HEK293 (cell line): ENCODE measurements at regions not wholly inside any gene's neighbourhood (a gene's known extent, or its start where the extent isn't known, plus 50 kb on each side); places are given as distances from the start of the nearest gene placed in this dataset.

Experiments used
- CTCF ChIA-PET: fragments of 350-600 bp; formaldehyde crosslinking; extraction: SDS; loops from one replicate; lab custom pipeline; 2021; ENCODE audit warnings: antibody characterized with exemption; lab: Yijun Ruan, JAX
- POLR2A ChIA-PET: fragments of 300-600 bp; formaldehyde crosslinking; extraction: SDS; loops from one replicate; lab custom pipeline; 2020; ENCODE audit warnings: antibody characterized with exemption, inconsistent platforms; lab: Yijun Ruan, JAX
- H3K27ac ChIP-seq: fragments of 200-500 bp; sonication (Bioruptor generic); 2 replicates; pipeline ENCODE4 v1.5.1; 2014; ENCODE audit warnings: low read depth, low read length, control low read depth, inconsistent platforms; ENCODE audit errors: extremely low read depth
- H3K36me3 ChIP-seq, 2 experiments: fragments of 200-500 bp in 1 of 2; sonication (Bioruptor generic) in 1 of 2; 1 replicate in 1 of 2; 2 replicates in 1 of 2; pipeline ENCODE4 v1.5.1; 2014 to 2017; ENCODE audit warnings: inconsistent platforms in 2 of 2, low read length in 2 of 2; ENCODE audit not compliant: control insufficient read depth in 2 of 2, insufficient read depth in 1 of 2
- H3K4me1 ChIP-seq: fragments of 200-500 bp; sonication (Bioruptor generic); 2 replicates; pipeline ENCODE4 v1.5.1; 2014; ENCODE audit warnings: mild to moderate bottlenecking, low read length, inconsistent platforms; ENCODE audit not compliant: control insufficient read depth, insufficient read depth
- H3K4me3 ChIP-seq: 2 replicates; pipeline ENCODE4 v1.5.1; 2011; ENCODE audit warnings: low read depth, mild to moderate bottlenecking, control low read depth, low read length, moderate library complexity
- H3K9me3 ChIP-seq: fragments of 200-500 bp; sonication (Bioruptor generic); 2 replicates; pipeline ENCODE4 v1.5.1; 2014; ENCODE audit warnings: low read depth, low read length, inconsistent platforms; ENCODE audit not compliant: control insufficient read depth, insufficient read depth
- CTCF ChIP-seq: fragments of 450-650 bp; formaldehyde crosslinking; IDR thresholded peaks from 2 replicates; pipeline ENCODE4 v1.5.1; 2016; ENCODE audit warnings: missing biosample characterization, missing genetic modification characterization
- GLI2 ChIP-seq: fragments of 450-650 bp; formaldehyde crosslinking; IDR thresholded peaks from 2 replicates; pipeline ENCODE4; 2017; ENCODE audit warnings: missing biosample characterization, missing genetic modification characterization, low read depth, borderline replicate concordance
- INSM2 ChIP-seq: fragments of 450-650 bp; formaldehyde crosslinking; IDR thresholded peaks from 2 replicates; pipeline ENCODE4 v1.5.1; 2016; ENCODE audit warnings: missing biosample characterization, missing genetic modification characterization
- MZF1 ChIP-seq: fragments of 450-650 bp; formaldehyde crosslinking; IDR thresholded peaks from 2 replicates; pipeline ENCODE4 v1.5.1; 2017; ENCODE audit warnings: missing biosample characterization, missing genetic modification characterization, borderline replicate concordance
- SP2 ChIP-seq: fragments of 450-650 bp; formaldehyde crosslinking; IDR thresholded peaks from 2 replicates; pipeline ENCODE4 v1.5.1; 2016; ENCODE audit warnings: missing biosample characterization, missing genetic modification characterization
- TCF7L2 ChIP-seq: IDR thresholded peaks from 2 replicates; pipeline ENCODE4 v1.6.1; 2011; ENCODE audit warnings: low read depth, mild to moderate bottlenecking, inconsistent platforms, low read length, moderate library complexity, borderline replicate concordance
- ZBTB48 ChIP-seq: fragments of 450-650 bp; formaldehyde crosslinking; IDR thresholded peaks from 2 replicates; pipeline ENCODE4 v1.5.1; 2016; ENCODE audit warnings: missing biosample characterization, missing genetic modification characterization
- ZNF114 ChIP-seq: fragments of 450-650 bp; formaldehyde crosslinking; IDR thresholded peaks from 2 replicates; pipeline ENCODE4 v1.5.0; 2017; ENCODE audit warnings: missing biosample characterization, missing genetic modification characterization
- ZNF146 ChIP-seq: fragments of 450-650 bp; formaldehyde crosslinking; IDR thresholded peaks from 2 replicates; pipeline ENCODE4 v1.5.1; 2016; ENCODE audit warnings: missing biosample characterization, missing genetic modification characterization
- ZNF155 ChIP-seq: fragments of 450-650 bp; formaldehyde crosslinking; IDR thresholded peaks from 2 replicates; pipeline ENCODE4 v1.5.1; 2016; ENCODE audit warnings: missing biosample characterization, missing genetic modification characterization
- ZNF169 ChIP-seq: fragments of 450-650 bp; formaldehyde crosslinking; IDR thresholded peaks from 2 replicates; pipeline ENCODE4 v1.5.1; 2016; ENCODE audit warnings: missing biosample characterization, missing genetic modification characterization
- ZNF175 ChIP-seq: fragments of 450-650 bp; formaldehyde crosslinking; IDR thresholded peaks from 2 replicates; pipeline ENCODE4 v1.5.1; 2016; ENCODE audit warnings: missing biosample characterization, missing genetic modification characterization
- ZNF239 ChIP-seq: fragments of 450-650 bp; formaldehyde crosslinking; IDR thresholded peaks from 2 replicates; pipeline ENCODE4 v1.5.1; 2016; ENCODE audit warnings: missing biosample characterization, missing genetic modification characterization
- ZNF248 ChIP-seq: fragments of 450-650 bp; formaldehyde crosslinking; IDR thresholded peaks from 2 replicates; pipeline ENCODE4 v1.5.1; 2017; ENCODE audit warnings: missing biosample characterization, missing genetic modification characterization
- ZNF266 ChIP-seq: fragments of 450-650 bp; formaldehyde crosslinking; IDR thresholded peaks from 2 replicates; pipeline ENCODE4 v1.5.1; 2016; ENCODE audit warnings: missing biosample characterization, missing genetic modification characterization, low read depth
- ZNF350 ChIP-seq: fragments of 450-650 bp; formaldehyde crosslinking; IDR thresholded peaks from 2 replicates; pipeline ENCODE4 v1.5.0; 2017; ENCODE audit warnings: missing biosample characterization, mild to moderate bottlenecking, missing genetic modification characterization
- ZNF423 ChIP-seq: fragments of 450-650 bp; formaldehyde crosslinking; IDR thresholded peaks from 2 replicates; pipeline ENCODE4 v1.5.1; 2016; ENCODE audit warnings: missing biosample characterization, missing genetic modification characterization
- ZNF433 ChIP-seq: fragments of 450-650 bp; formaldehyde crosslinking; IDR thresholded peaks from 2 replicates; pipeline ENCODE4 v1.5.1; 2016; ENCODE audit warnings: missing biosample characterization, missing genetic modification characterization, low read depth
- ZNF510 ChIP-seq: fragments of 450-650 bp; formaldehyde crosslinking; IDR thresholded peaks from 2 replicates; pipeline ENCODE4 v1.5.1; 2018; ENCODE audit warnings: mild to moderate bottlenecking, missing genetic modification characterization, missing biosample characterization; ENCODE audit not compliant: insufficient replicate concordance
- ZNF704 ChIP-seq: fragments of 450-650 bp; formaldehyde crosslinking; IDR thresholded peaks from 2 replicates; pipeline ENCODE4 v1.5.1; 2016; ENCODE audit warnings: missing biosample characterization, missing genetic modification characterization
- ZNF747 ChIP-seq: fragments of 450-650 bp; formaldehyde crosslinking; IDR thresholded peaks from 2 replicates; pipeline ENCODE4 v1.5.1; 2016; ENCODE audit warnings: missing biosample characterization, missing genetic modification characterization
- ZNF843 ChIP-seq: fragments of 450-650 bp; formaldehyde crosslinking; IDR thresholded peaks from 2 replicates; pipeline ENCODE4 v1.5.1; 2016; ENCODE audit warnings: missing biosample characterization, missing genetic modification characterization
- ZSCAN18 ChIP-seq: fragments of 450-650 bp; formaldehyde crosslinking; IDR thresholded peaks from 2 replicates; pipeline ENCODE4 v1.5.1; 2016; ENCODE audit warnings: missing biosample characterization, missing genetic modification characterization
- ZSCAN4 ChIP-seq: fragments of 450-650 bp; formaldehyde crosslinking; IDR thresholded peaks from 2 replicates; pipeline ENCODE4 v1.5.1; 2017; ENCODE audit warnings: missing biosample characterization, missing genetic modification characterization

GRCh38 chr1:162966613-162967012 is 102.5 kb upstream of the RGS4 start (continued):
- TF ChIP-seq ZNF239 (tag by site-specific recombination) (no peak), ZNF433 (tag by site-specific recombination) (no peak), ZBTB48 (tag by site-specific recombination) (no peak)

GRCh38 chr1:162964901-162965300 is 103.9 kb upstream of the CCDC190 start:
- Histone ChIP-seq H3K9me3 (no peaks in the 10 kb centered on the region), H3K4me1 (no peaks in the 10 kb centered on the region), H3K27ac (no peak overlapping the region), H3K4me3 (no peak overlapping the region), H3K36me3 (no peaks in the 10 kb centered on the region)
- TF ChIP-seq ZNF266 (tag by site-specific recombination) (no peak), ZNF114 (tag by site-specific recombination) (no peak), ZSCAN4 (tag by site-specific recombination) (no peak), ZNF704 (no peak)
- ChIA-PET CTCF (interaction anchor here (0.6 to 0.7 kb wide), 2 partner anchors 34 to 178 kb away, joined by 3 to 4 read pairs; no protein-coding TSS in a partner anchor), POLR2A (no interaction called here)

GRCh38 chr1:162956922-162957321 is 95.9 kb upstream of the CCDC190 start:
- ChIA-PET CTCF (interaction anchor here (0.9 to 1.3 kb wide), 2 partner anchors 8 to 10 kb away, joined by 3 to 4 read pairs; no protein-coding TSS in a partner anchor), POLR2A (no interaction called here)
- no peaks in the 10 kb centered on the region for H3K36me3 ChIP-seq
- no peaks in the 10 kb centered on the region for H3K9me3 ChIP-seq
- no peak overlapping the region for H3K4me3 ChIP-seq
- H3K27ac ChIP-seq = no peak overlapping the region
- no peaks in the 10 kb centered on the region for H3K4me1 ChIP-seq
- TF ChIP-seq ZNF169 (tag by site-specific recombination) = no peak
- no peak for TF ChIP-seq ZNF747
- no peak for TF ChIP-seq ZNF510 (tag by site-specific recombination)
- no peak for TF ChIP-seq SP2 (tag by site-specific recombination)
- no peak for TF ChIP-seq ZNF146 (tag by site-specific recombination)
- no peak for TF ChIP-seq ZNF423
- TF ChIP-seq INSM2 (tag by site-specific recombination) = no peak
- TF ChIP-seq MZF1 (tag by site-specific recombination) = no peak
- no peak for TF ChIP-seq ZNF175 (tag by site-specific recombination)
- no peak for TF ChIP-seq ZSCAN18 (tag by site-specific recombination)
- TF ChIP-seq ZNF350 (tag by site-specific recombination) = no peak
- TF ChIP-seq ZNF114 (tag by site-specific recombination) = no peak
- TF ChIP-seq ZNF155 (tag by site-specific recombination) = no peak
- TF ChIP-seq CTCF (tag by site-specific recombination) = no peak
- TF ChIP-seq TCF7L2 = no peak
- TF ChIP-seq ZNF248 (tag by site-specific recombination) = no peak
- no peak for TF ChIP-seq GLI2
- no peak for TF ChIP-seq ZNF843 (tag by site-specific recombination)
